Erythroblast (primary cell): ENCODE measurements at regions not wholly inside any gene's neighbourhood (a gene's known extent, or its start where the extent isn't known, plus 50 kb on each side); places are given as distances from the start of the nearest gene placed in this dataset.

ENCODE experiments used
- GATA1 ChIP-seq: IDR thresholded peaks from 2 replicates; pipeline ENCODE4 v1.6.1; 2011; ENCODE audit warnings: low read depth, mild to moderate bottlenecking, control low read depth, low read length, moderate library complexity
- POLR2A ChIP-seq: IDR thresholded peaks from 2 replicates; pipeline ENCODE4 v1.6.1; 2011; ENCODE audit warnings: mild to moderate bottlenecking, low read length

- no peak for TF ChIP-seq POLR2A
- TF ChIP-seq GATA1 = no peak
These were observed 250.2 kb downstream of the DACT1 start for GRCh38 chr14:58887931-58888330.
